Right cardiac atrium (tissue), 5 donors: ENCODE measurements at regions not wholly inside any gene's neighbourhood (a gene's known extent, or its start where the extent isn't known, plus 50 kb on each side); places are given as distances from the start of the nearest gene placed in this dataset.
"Not testable (repeated sequence)": the region's sequence is repeated elsewhere in the genome, so short reads cannot be mapped to it uniquely, and the experiment has no call there.

Experiments used
- ATAC-seq, 2 donors: fragments of 200-7000 bp; cut with Tn5 transposase; one replicate each; pipeline versions ENCODE4 v1.8.0 to v1.9.1; 2020; ENCODE audit warnings: moderate library complexity in 2 of 2, mild to moderate bottlenecking in 1 of 2
- DNase-seq, 3 donors: peaks; one replicate each; pipeline ENCODE4 v3.0.0-alpha.2; 2020
- H3K27ac ChIP-seq: one replicate; pipeline ENCODE4 v1.5.1; 2013; ENCODE audit warnings: mild to moderate bottlenecking, low read length, control low read depth, moderate library complexity
- H3K27me3 ChIP-seq: one replicate; pipeline ENCODE4 v1.6.1; 2013; ENCODE audit not compliant: control insufficient read depth, insufficient read depth
- H3K4me1 ChIP-seq: one replicate; pipeline ENCODE4 v1.6.1; 2013; ENCODE audit warnings: low read length; ENCODE audit not compliant: control insufficient read depth, insufficient read depth
- H3K4me3 ChIP-seq: one replicate; pipeline ENCODE4 v1.5.1; 2013; ENCODE audit warnings: low read length, control low read depth
- H3K9me3 ChIP-seq: one replicate; pipeline ENCODE4 v1.6.1; 2013; ENCODE audit warnings: low read length; ENCODE audit not compliant: control insufficient read depth
- WGBS: extraction: QIAGEN DNeasy Blood & Tissue Kit; methylation state at CpG from one replicate; pipeline ENCODE4 v1.1.7; 2013; 5-methylcytosine and 5-hydroxymethylcytosine counted together
- intact Hi-C, 4 donors: fragments of 100-400 bp; cut with DNase I; formaldehyde crosslinking; loops; one replicate each; pipeline versions ENCODE4 v1.11.0 to v1.14.0; 2022 to 2023
- donor health status: healthy with polysubstance abuse.
- donor health status: DM: no; HTN: yes; CAD: no.
- donor health status: DM: no; HTN: no; CAD: no.
- donor health status: DM: no; HTN: yes; CAD: no; lungs with severe emphysema.
- donor health status: DM: yes; HTN: yes; CAD: no.

GRCh38 chr22:16534408-16535206 is 58.0 kb downstream of the CCT8L2 start:
- H3K27ac ChIP-seq, H3K4me1 ChIP-seq, H3K9me3 ChIP-seq, H3K4me3 ChIP-seq, intact Hi-C loops, H3K27me3 ChIP-seq, DNase-seq, ATAC-seq: not testable (repeated sequence)
- WGBS, result 42% methylated on average over 3 of the region's 3 CpGs

- intact Hi-C loops, ATAC-seq, H3K27me3 ChIP-seq, H3K4me1 ChIP-seq, H3K4me3 ChIP-seq, H3K9me3 ChIP-seq, H3K27ac ChIP-seq: not testable (repeated sequence)
- WGBS, result 83% methylated on average over 7 of the region's 7 CpGs
- DNase-seq, result peak in 2 of 3 donors; percentile 55 to 56
Measured at GRCh38 chr22:16531666-16532065, 60.9 kb downstream of the CCT8L2 start.

- H3K4me1 ChIP-seq, H3K4me3 ChIP-seq, intact Hi-C loops, H3K27me3 ChIP-seq, ATAC-seq, DNase-seq, H3K27ac ChIP-seq, H3K9me3 ChIP-seq: not testable (repeated sequence)
- 68% methylated on average over 2 of the region's 2 CpGs for WGBS
Measured at GRCh38 chr22:16529331-16529730, 63.3 kb downstream of the CCT8L2 start.

GRCh38 chr22:16527753-16528152 is 64.9 kb downstream of the CCT8L2 start:
- ATAC-seq, intact Hi-C loops, H3K27me3 ChIP-seq, H3K4me1 ChIP-seq, H3K27ac ChIP-seq, H3K4me3 ChIP-seq, H3K9me3 ChIP-seq: not testable (repeated sequence)
- DNase-seq, result peak in 1 of 3 donors; percentile 11
- WGBS, result 89% methylated on average over 2 of the region's 2 CpGs

GRCh38 chr22:16526891-16527290 is 65.7 kb downstream of the CCT8L2 start:
- peak in 1 of 3 donors; percentile 26 for DNase-seq
- H3K9me3 ChIP-seq, H3K4me1 ChIP-seq, H3K27me3 ChIP-seq, H3K4me3 ChIP-seq, H3K27ac ChIP-seq, intact Hi-C loops, ATAC-seq: not testable (repeated sequence)
- WGBS, result 89% methylated on average over 12 of the region's 12 CpGs
